Pons (tissue), 1 donor: ENCODE measurements at regions not wholly inside any gene's neighbourhood (a gene's known extent, or its start where the extent isn't known, plus 50 kb on each side); places are given as distances from the start of the nearest gene placed in this dataset.
A peak's percentile ranks its signal among the peaks of the same experiment; 100 is the strongest.

Experiments used
- DNase-seq: peaks from one replicate; pipeline ENCODE4 v3.0.0-alpha.2; 2016; ENCODE audit warnings: low spot score

DNA sequence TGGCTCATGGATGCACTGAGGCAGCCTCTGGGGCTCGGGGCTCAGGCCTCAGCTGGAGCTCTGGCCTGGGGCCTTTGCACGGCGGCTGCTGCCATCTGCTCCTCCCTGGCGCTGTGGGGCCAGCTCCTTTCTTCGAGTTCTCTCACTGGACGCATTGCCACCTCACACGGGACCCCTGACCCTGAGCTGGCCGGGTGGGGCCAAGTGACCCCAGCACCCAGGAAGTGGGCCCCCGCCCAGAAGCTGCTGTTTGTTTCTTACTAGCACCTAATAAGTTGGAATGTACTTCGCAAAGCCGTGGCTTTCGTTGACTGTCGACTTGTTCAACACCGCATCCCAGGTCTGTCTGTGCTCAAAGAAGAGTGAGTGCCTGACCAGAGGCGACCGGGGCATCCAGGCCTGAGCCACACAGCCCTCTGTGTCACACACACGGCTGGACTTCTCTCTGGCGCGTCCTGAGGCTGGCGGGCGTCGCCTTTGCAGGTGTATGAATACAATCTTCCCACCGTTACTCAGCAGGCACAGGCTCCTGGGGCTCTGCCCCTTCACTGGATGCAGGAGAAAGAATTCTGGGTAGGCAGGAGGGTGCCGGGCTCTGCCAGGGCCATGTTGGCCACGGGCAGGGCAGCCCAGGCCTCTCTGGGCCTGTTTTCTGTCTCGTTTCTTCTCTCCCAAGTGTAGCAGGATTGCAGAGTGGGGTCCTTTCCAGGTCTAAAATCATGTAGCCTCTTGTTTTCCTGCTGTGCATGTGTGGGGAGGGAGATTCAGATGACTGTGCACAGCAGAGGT is 112.9 kb downstream of the DLL1 start:
- DNase-seq: no peak

DNA sequence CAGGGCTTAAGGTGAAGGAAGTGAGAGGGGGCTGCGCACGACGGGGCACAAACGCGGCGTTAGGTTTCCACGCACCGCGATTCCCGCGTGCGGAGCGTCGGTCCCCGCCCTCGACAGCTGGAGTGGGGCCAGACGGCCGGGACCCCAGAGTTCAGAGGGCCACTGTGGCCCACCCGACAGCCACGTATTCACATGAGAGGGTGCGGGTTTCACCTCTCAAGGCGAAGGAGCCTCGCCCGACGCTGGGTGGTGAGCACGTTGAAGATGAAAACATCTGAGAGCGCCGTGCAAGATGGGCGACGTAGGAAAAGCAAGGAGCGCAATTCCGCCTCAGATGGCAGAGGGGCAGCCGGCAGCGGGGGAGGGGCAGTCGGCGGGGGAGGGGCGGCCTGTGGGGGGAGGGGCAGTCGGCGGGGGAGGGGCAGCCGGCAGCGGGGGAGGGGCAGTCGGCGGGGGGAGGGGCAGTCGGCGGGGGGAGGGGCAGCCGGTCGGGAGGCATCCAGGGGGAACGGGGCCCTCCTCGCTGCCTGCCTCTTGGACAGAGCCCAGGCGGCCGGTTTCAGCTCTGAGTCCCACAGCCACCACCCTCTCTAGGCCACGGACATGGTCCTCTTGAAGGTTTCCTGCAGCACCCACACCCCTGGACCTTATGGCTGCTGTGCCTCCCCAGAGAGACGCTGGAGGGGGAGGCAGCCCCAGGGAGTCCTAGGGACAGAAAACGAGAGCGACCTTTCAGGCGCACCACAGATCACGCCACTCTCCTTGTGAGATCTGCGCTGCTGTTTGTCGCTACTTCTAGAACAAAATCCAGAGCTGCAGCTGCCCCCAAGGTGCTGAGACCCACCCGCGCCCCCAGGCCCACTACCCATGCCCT is 113.7 kb downstream of the DLL1 start:
- no peak for DNase-seq

GRCh38 chr6:170176136-170176897 is 114.6 kb downstream of the DLL1 start:
- no peak for DNase-seq

DNA sequence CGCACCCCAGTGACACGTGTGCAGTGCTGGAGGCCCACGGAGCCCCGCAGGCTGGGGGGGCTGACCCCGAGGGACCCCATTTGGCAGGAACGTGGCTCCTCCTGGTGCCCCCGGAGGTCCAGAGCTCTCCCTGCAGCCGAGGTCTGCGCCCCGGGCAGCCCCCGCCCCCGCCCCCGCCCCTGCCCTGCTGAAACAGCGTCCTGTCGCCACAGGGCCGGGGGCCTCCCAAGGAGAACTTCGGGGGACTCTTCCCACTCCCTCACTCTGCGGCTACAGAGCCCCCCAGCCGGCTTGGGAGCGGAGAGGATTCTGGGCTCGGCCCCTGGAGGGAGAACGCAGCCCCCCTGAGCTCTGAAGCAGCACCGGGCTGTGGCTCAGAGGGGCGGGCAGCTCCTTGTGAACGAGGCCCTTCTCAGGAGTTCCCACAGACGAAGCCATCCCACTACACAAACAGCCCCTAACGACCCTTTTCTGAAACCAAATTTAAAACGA is 115.2 kb downstream of the DLL1 start:
- DNase-seq: no peak

DNA sequence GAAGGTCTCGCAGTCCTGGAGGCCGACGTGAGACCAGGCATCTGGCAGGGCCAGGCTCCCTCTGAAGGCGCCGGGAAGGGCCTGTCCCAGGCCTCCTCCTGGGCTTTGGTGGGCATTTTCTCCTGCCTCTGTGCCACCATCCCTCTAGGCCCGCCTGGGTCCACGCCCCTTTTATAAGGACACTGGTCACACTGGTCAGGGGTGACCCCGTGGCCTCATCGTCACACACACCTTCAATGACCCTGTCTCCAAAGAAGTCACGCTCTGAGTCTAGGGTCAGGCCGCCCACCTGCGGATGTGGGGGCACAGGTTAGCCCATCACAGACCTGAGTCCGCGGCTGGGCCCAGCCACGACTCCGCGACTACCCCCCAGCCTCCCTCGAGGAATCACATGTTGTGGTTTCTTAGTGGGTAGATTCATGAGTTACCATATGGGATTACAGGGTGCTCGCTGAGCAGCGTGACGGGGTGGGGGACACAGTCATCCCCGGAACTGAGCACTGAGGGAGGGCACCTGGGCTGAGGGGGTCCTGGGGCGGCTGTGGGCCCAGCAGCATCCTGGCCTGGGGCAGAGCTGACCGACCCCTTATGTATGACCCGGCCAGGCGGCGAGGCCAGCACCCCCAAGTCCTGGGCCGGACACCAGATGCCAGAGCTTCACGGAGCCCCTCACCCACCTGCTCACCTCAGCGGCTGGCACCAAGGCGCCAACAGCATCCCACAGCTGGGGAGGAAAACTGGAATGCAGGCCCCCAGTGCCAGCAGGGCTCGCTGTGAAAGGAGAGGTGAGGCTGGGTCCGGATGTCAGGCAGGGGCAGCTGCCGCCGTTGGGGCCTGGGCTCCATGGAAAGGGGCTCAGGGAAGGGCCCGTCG is 115.9 kb downstream of the DLL1 start:
- no peak for DNase-seq

GRCh38 chr6:170174124-170174770 is 116.6 kb downstream of the DLL1 start:
- DNase-seq: peak; percentile 73

GRCh38 chr6:170173335-170173881 is 117.5 kb downstream of the DLL1 start:
- DNase-seq: no peak

GRCh38 chr6:170172825-170173256 is 118.0 kb downstream of the DLL1 start:
- no peak for DNase-seq

DNA sequence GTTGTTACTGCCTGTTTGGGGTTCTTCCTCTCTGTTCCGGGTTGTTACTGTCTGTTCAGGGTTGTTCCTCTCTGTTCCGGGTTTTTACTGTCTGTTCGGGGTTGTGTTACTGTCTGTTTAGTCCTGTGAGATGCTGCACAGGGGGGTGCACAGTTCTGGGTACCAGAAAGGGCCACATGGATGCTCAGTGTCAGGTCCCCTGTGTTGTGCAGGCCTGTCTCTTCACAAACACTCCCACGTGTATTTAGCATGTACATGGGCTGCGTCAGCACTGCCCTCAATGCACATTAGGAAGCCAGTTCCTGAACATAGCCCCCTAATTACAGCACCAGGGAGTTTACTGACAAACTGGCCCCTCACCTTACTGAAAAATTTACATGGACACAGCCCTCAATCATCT is 118.5 kb downstream of the DLL1 start:
- no peak for DNase-seq

GRCh38 chr6:170167657-170168159 is 123.2 kb downstream of the DLL1 start:
- DNase-seq: no peak

DNA sequence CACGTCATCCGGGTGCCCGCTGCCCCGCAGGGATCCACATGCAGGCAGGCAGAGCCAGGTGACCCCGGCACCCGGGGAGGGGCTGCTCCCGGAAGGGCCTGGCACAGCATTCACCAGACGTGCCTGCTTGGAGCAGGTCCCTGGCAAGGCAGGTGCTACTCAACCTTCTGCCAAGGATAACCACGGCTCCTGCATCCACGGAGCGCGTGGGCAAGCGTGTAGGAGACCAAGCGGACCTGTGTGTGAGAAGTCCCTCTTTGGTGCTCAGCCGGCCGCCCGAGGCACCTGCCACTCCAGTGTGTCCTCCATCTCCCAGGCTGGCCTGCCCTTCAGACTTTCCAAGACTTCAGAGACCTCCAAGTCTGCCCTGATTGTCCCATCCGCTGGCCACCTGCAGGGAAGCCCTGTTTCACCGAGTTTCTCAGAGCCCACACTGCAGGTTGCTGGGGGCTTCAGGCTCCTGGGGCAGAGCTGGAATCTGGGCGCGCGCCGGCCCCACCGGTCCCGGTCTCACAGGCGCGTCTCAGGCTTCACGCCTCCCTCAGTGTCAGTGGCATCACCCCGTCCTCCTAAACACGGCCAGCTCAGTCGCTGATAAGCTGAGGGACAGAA is 124.3 kb downstream of the DLL1 start:
- no peak for DNase-seq

- no peak for DNase-seq
These were observed 125.3 kb downstream of the DLL1 start for GRCh38 chr6:170165471-170166117.

GRCh38 chr6:170165085-170165470 is 125.8 kb downstream of the DLL1 start:
- no peak for DNase-seq

- DNase-seq: no peak
These were observed 126.5 kb downstream of the DLL1 start for GRCh38 chr6:170164271-170164900.

DNA sequence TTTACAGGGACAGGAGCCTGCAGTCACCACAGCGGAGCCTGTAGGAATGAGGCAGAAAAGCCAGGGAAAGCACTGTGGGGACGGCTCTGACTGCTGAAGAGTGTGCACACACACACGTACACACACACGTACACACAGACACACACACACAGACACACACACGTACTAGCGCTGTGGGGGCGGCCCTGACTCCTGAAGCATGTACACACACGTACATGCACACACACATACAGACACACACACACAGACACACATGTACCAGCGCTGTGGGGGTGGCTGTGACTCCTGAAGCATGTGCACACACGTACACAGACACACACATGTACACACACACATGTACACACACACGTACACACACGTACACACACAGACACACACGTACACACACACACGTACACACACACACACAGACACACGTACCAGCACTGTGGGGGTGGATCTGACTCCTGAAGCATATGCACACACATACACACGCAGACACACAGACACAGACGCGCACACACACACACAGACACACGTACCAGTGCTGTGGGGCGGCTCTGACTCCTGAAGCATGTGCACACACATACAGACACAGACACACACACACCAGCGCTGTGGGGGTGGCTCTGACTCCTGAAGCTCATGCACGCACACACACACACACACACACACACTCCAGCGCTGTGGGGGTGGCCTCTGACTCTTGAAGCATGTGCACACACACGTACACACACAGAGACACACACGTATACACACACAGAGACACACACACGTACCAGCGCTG is 127.3 kb downstream of the DLL1 start:
- no peak for DNase-seq

DNA sequence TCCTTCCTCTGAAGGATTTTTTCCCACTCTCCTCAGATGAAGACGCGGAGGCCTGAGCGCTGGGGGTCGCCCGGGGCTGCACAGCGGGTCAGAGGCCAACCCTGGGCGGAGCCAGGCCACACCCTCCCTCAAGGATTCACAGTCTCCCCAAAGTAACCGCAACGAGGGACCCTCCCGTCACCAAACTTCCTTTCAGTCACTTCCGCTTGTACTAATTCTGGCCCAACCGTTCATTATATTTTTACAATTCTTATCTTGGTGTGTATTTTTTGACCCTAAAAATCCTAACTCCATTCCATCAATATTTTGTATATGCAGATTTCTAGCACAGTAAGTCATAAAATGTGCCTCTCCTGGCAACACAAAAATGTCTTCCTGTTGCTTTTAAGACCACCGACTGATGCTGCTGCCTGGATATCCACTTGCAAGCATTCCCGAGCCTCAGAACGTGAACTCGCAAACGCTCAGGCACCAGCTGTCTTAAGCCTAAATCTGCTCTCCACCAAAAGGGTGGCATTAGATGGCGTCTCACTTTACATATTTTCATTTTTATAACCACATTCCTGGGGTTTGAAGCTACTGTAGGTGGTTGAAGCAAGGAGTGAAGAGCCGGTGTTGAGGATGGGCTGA is 128.0 kb downstream of the DLL1 start:
- DNase-seq: no peak

DNA sequence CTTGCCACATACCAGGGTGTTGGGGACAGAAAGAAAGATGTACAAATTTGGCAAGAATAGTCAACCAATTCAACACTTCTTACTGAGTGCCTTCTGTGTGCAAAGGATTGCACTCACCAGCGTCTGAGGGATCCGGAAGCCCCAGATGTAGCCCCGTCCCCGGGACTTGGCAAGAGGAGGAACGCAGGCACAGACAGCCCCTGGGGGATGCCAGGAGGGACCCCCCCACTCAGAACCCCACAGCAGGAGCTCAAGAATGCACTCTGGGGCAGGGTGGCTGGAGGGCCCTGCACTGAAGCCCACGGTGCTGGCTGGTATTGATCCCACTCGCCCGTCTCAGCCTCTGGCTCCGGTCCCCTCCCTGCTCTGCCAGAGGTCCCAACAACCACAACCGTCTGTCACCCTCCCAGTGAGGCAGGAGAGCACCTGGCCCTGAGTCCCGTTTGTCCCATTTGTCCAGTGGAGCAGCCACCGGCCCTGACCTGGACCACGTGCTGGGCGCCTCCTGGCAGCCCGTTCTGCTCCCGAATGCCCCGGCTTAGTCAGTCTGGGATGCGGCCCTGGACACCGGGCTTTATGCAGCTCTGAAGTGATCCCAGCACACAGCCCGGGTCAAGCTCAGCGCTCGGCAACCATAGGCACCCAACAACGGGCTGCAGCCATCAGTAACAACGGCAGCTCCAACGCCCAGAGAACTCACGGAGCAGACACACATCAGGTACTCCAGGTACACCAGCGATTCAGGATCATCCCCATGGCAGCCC is 128.7 kb downstream of the DLL1 start:
- DNase-seq: no peak
